Endometrium (tissue), 2 donors: ENCODE measurements at regions not wholly inside any gene's neighbourhood (a gene's known extent, or its start where the extent isn't known, plus 50 kb on each side); places are given as distances from the start of the nearest gene placed in this dataset.
"Not testable (repeated sequence)": the region's sequence is repeated elsewhere in the genome, so short reads cannot be mapped to it uniquely, and the experiment has no call there.

Experiments
- FAIRE-seq: peaks from 2 replicates; lab custom pipeline; 2012; peaks lifted over from hg19 to GRCh38; lab: Jason Lieb, UNC
- donor health status: control.
- donor health status: control.

DNA sequence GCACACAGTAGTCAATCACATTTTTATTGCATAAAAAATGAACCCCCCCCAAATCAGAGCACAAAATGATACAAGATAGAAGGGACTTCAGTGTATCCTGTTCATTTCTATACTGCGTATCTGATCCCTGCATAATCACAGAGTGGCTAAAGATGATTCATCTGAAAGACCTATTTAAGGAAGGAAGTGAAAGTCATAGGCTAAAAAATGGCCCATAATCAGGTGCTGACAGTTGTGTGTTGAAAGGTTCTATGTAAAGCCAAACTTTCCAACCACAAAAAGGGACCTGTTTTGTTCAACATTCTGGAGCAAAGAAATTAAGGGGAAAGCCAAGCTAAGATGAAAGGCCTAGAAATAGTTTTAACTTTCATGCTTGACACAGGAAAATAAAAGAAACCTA, 147.8 kb upstream of the ATP2B1 start:
- no peak for FAIRE-seq

DNA sequence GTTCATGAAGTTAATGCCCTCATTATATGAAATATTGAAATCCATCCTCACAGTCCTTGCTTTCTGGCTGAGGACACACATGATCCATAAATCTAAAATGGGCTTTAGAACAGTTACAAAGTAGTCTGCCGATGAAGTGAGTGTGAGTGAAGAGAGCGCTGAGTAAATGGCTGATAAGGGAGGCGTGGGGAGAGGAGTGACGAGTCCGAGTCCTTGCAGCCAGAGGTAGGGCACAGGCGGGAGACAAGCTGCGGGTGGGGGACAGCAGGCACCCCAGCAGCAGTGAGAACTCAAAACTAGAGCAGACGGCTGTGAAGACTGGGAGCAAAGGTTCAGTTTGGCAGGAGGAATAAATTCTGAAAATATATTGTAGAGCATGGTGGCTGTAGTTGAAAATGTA, 140.1 kb upstream of the ATP2B1 start:
- no peak for FAIRE-seq

DNA sequence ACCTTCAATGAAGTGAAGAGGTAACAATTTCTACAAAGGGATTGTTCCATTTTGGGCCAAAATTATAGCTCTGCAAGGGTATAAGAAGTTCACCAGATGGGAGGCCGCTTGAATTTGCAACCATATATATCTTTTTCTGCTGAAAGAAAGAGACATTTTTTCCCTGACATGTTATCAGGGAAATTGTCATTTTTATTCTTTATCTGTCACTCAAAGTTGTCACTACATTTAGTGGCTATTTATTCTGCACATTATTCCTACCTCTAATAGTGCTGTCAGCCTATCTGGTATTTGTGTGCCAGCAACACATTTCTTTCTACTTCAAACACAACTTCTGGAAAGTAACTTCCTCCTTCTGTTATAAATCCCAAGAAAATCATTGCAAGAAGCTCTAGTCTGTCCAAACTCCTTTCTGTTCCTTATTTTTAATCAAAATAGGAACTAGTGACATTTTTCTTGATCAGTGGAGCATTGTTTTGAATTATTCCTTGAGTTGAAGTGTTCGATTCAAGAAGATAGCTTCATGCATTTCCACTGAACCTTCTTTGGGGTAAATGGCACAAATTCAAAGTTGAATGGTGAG, 137.9 kb upstream of the ATP2B1 start:
- no peak for FAIRE-seq

DNA sequence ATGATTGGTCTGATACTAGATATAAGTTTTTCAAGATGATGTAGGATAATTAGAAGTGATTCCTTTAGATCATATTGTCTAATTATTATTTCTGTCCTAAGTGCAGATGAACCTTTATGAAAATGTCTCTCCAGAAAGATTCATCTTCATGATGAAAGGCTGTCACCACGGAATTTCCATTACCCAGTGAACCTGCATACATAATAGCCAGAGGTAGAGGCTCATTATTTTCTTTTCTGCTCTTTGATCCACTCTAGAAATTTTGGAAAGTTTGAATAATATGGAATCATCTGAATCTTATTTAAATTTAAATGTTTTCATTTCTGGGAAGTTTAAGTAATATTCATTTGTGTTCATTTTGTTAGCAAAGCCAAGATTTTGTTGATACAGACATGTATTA, 137.1 kb upstream of the ATP2B1 start:
- FAIRE-seq = no peak

DNA sequence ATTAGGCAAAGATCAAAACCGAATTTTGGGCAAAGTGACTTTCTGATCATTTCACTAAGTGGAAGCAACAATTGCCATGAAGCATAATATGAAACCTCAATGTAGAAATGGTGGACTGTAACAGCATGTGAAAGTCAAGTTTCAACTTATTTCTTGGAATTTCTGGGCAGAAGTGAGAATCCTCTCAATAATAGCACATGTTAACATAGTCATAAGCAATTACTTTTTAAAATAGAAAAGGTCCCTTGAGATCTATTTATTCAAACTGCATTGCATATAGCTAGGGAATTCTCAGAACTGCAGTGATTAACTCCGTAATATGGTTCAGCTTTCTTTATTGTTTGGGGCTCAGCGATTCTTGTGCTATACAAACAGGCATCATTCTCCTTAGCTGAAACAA, 136.7 kb upstream of the ATP2B1 start:
- FAIRE-seq = no peak

DNA sequence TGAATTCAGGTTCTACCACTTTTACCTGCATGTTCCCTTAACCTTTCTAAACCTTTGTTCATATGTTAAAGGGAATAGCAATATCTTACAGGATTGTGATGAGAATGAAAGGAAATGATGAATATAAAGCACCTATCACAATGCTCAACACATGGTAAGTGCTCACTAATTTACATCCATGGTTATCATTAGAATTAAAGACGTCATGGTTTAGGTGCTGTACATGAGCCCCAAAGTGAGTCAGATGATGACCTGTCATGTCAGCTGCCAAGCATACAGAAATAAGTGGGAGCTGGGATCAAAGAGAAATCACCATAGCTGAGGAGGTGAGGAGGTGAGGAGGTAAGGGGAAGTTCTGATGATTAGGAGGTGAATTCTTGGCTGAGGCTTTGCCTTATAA, 135.9 kb upstream of the ATP2B1 start:
- no peak for FAIRE-seq

DNA sequence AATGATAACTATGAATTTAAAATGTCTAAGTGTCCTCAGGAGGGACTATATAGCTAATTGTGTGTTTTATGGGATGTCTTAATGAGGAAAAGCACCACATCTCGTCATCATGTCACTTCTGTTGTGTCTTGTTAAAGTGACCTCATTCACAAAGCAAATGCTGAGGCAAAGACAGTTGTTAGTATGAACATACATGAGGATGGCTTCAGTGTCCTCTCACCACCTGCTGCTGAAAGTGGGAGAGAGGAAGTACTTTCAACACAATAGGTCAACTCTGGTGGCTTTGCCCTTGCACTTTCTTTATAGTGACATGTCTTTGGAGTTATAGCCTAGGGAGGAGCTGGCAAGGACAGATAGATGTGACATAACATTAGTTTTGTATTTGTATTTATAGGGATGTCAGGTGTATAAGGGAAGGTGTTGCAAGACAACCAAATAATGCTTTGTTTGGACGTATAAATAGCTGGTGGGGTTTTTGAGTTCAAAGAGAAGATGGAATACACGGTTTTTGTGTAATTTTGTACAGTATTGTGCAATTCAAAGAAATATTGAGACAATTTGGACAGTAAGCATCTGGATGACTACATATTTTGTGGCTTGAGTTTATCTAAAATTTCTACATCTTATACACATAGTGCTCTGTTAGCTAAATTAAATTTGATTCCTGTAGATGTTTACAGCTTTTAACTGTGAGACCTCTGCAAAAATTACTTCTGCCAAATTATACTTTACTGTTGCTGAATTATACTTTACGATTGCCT, 131.7 kb upstream of the ATP2B1 start:
- FAIRE-seq = no peak

DNA sequence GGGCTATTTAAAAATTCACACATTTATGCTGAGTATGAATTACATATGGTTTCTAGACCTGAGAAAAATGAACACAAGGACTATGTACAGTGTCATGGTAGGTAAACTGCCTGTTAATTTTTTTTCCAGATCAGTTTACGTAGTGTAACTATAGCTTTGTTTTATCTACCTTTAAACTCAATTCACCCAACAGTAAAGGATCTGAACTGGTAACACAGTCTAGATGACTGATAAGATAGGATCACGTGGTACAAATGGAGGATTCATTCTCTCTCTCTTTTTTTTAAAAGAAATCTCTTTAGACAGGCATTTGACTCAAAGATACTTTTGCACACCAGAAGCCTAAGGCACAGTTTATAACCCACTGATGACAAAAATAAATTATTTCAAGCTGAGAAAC, 130.8 kb upstream of the ATP2B1 start:
- no peak for FAIRE-seq

DNA sequence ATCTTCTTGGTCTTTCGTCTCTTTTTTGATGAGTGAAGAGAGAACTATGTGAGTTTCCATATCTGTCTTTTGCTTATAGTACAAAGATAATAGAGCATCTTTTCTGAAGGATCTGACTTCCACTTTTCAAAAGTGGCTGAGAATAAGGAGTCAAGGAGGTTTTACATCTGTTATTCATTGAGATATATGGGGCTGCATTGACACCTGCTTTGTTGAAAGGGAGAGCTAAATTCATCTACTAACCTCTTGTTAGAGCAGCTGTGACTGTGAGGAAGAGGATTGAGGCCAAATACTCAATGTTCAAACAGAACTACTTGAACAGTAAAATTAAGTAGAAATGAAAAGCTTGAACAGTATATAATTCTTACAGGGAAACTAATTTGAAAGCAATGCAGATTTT, 130.2 kb upstream of the ATP2B1 start:
- no peak for FAIRE-seq

DNA sequence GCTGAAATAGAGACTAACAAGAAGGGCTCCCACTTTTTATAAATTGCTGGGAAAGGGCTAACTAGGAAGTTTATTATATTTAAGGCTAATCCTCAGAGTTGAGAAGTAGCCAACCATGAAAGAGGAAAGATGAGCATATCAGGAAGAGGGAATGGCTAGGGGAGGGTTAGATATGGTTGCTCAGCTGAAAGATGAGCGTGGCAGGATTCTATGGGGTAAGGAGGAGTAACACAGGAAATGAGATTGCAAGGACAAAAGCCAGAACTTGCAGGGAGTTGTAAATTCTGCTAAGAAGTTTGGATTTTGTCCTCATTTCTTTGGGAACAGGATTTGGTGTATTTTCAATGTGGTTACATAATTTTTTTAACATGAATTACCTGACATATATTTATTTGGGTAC, 127.4 kb upstream of the ATP2B1 start:
- no peak for FAIRE-seq

DNA sequence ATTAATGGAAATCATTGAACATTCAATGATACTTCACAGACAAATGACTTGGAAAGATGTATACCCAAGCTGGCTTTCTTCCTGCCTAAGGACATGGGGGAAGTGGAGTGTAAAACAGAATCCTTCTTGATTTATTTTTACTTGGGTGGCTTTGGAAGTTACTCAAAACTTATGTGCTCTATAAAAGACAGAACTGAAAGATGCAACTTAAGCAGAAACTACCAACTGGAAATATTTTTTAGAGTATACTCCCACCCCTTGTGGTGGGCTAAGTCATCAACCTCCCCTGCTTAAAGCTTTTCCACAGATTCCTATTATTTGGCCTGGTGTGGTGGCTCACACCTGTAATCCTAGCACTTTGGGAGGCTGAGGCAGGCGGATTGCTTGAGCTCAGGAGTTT, 126.0 kb upstream of the ATP2B1 start:
- no peak for FAIRE-seq

DNA sequence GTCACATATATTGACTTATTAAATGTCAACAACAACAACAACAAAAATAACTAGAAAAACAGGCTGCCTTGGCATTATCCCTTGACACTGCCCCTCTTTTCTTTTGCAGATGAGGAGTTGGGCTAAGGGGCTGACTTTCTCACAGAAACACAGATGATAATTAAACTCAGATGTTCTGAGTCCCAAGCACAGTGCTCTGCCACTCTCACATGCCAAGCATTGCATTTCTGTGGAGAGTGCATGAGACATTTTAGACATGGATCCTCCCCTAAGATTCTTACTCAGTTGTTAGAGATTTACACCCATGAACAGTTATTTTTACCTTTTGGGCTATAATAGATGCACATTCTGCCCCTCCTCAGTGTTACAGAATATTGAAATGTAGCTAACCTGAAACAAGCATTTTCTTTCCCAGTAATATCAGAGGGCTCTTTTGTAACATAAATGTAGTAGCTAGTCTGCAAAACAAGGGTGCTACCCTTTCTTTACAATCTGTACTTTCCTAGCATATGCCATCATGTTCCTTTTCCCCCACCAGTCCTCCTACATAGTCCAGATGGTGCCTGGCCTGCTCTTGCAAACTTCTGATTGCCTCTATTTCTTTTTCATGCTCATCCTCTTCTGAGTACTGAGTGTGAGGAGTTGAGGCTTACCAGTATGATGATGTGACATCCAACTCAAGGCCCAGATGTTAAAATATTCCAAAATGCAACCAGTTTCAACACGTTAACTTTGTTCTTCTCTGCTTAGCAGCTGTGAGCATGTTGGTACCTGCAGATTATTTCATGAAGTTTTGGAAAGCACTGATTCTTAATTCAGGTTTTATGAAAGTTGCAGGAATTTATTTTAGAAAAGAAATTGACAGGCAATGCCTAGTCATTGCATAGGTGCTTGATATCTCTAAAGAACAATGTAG, 125.0 kb upstream of the ATP2B1 start:
- no peak for FAIRE-seq

DNA sequence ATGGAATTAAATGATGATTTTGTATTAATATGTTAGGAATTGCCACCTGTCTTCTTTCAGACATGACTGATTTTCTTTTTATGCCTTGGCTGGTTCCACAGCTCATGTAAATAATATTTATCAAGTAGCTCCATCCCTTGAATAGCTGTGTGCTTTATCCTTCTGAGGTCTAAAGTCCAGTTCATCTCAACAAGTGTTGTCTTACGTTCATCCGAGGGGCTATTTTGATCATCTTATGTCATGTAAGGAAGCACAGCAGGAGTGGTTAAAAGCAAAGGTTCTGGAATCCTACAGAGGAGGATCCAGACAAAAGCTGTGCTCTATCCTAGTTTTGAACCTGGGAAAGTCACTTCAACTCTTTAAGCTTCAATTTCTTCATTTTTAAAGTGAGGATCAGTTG, 123.7 kb upstream of the ATP2B1 start:
- FAIRE-seq = no peak

DNA sequence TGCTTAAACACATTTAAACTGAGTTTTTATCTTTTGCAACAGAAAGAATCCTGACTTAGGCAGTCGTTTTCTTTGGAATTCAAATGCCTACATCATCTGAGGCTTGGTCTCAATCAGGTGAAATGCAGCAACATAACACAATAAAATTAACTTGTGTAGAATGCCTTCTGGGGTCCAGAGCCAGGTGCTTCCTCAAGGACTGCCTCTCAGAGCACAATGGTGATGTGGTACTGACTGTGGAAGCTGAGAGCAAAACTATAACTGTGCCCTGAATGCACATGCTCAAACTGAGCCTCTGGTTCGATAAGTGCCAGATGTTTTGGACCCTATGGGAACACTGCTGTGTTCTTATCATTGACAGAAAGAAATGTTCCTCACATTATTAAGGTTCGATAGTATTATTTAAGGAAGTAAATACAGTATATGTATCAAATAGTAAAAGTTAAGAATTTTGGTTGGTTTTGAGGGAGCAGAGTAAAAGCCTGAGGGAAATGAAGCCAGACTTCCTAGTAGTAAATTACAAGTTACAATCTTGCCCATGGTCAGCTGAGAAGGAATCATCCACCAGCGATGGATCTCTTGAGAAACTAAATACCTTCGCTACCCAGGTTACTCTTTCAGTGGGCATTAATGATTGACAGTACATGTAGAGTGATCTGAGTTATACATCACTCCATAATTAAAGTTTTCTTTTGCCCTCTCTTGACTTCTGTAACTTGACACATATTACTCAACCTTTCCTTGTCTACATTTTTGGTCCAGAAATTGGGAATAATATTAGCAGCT, 122.9 kb upstream of the ATP2B1 start:
- FAIRE-seq = no peak

DNA sequence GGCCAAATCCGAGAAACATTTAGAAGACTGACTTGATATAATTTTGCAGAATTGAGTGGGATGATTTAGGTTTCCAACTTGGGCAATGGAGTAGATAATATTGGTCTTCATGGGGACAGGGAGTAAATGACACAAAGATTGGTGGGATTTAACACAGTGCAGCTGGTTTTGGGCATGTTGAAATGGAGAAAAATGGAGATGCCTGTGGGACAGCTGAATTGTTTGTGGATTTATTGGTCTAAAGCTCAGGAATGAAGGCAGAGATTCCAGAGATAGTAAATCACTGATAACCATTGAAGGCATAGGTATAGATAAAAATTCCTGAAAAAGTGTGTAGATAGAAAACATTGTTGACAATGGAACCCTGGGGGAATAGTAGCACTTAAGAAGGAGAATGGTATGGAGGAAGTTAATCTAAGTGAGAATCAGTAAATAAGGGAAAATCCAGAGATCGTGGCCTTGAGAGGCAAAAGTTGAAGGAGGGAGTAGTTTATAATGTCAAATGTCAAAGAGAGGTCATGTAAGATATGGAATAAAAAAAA, 120.9 kb upstream of the ATP2B1 start:
- FAIRE-seq = no peak

DNA sequence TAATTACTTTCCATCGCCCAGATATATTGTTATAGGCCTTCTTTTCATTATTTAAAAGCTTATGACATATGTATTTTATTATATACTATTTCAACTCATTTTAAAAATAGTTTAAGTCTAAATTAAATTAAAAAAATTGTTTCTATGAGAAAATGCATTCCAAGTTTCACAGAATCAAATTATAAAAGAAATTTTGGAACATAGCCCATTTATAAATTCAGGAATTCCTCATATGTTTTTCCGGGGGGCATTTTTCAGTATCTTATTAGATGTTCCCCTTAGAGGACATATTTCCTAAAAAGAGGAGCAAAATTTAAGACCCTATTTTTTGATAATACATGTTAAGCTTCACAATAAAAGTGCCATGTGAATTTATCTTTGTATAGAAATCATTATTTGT, 119.9 kb upstream of the ATP2B1 start:
- no peak for FAIRE-seq

DNA sequence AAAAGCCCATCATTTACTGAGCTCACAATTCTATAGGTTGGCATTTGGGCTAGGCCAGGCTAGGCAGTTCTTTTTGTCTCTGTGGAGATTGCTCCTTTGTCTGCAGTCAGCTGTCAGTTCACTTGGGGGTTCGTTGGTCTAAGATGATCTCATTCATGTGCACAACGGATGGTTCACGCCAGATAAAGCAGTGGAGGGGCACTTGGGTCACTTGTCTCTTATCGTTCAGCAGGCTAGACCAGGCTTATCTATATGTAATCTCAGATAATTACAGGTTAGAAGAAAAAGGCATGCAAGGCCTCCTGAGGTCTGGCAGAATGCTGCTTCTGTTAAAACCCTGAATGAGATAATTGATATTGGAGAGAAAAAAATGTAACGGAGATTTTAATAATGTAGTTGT, 119.0 kb upstream of the ATP2B1 start:
- FAIRE-seq = no peak

DNA sequence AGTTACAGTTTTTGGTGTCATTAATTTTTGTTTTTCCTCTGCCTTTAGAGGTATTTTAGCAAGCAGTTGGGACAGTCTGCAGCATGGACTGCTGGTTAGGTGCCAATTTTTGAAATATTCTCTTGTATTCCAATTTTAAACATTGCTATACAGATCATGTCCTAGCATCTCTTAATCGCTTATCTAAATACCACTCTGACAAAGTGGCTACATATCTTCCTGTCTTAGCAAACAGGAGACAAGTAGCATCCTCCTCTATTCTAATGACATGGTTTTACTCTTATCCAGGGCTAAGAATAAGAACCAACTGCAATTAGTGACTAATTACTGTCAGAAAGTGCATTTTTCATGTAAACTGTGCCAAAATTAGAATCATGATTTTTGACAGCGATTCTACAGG, 117.8 kb upstream of the ATP2B1 start:
- FAIRE-seq = no peak

DNA sequence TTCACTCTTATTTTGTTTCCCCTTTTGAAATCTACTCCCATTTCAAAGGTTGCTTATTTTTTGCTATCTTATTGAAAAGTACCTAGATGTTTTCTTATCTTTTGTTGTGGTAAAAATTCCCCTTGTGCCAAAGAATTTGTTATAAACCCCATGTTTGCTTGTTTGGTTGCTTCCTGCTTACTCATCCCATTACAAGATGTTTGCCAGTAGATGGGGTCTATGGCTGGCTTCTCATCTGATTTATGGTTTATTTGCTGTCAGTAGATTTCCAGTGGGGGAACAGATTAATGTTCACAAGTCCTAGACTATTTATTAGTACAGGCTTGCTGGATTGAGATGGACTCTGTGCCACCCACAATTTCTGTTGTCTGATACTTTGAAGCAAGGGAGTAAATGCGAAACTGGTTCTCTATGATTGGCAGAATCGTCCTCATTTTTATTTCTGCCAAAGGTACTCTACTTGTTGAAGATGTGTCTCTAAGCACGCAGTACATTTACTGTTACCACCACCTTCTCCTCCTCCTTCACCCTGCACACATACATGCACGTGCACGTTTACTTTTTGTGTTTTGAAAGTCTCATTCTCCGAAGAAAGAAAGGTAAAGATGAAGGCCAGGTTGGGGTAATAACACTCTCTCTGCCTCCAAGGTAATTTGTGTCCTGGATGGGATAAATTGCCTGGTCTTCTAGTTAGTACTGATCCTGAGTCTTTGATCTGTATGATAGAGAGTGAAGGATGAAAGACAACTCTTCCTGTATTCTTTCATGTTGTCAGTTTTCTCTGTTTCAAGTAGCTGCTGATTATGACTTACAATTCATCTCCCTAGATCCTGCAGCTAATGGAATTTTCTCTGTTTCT, 117.2 kb upstream of the ATP2B1 start:
- FAIRE-seq = no peak

DNA sequence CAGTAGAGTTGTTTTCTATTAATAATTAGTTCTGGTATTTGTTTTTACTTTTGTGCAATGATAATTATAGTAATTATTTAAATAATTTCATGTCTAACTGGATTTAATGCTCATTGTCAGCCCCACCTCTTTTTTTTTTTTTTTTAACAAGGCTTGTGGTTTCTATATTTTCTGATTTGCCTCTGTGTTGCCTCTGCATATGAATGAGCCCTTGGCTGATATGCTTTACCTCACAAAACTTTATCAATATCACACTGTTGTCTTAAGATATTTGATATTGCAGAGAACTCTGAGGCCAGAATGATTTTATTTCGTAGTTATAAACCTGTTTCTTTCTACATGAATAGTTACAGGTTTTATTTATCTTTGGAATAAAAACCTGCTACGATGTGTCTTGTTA, 116.2 kb upstream of the ATP2B1 start:
- FAIRE-seq = no peak

DNA sequence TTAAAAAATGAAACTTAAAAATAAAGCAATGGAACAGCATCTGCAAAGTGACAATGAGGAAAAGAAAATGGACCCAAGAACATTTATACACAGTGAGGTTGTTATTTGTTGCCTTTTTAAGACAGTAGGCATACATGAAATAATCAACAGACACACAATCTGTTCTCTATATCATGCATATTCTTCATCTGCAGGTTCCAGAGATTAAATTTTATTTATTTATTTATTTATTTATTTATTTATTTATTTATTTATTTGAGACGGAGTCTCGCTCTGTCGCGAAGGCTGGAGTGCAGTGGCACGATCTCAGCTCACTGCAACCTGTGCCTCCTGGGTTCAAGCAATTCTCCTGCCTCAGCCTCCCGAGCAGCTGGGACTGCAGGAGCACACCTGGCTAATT, 114.4 kb upstream of the ATP2B1 start:
- FAIRE-seq = not testable (repeated sequence)
